PC-3 (cell line): ENCODE measurements at regions not wholly inside any gene's neighbourhood (a gene's known extent, or its start where the extent isn't known, plus 50 kb on each side); places are given as distances from the start of the nearest gene placed in this dataset.

Experiments
- EZH2 ChIP-seq: fragments of 300-600 bp; sonication (generic); IDR thresholded peaks from one replicate; pipeline ENCODE4 v1.6.1; 2017; ENCODE audit warnings: antibody characterized with exemption, mild to moderate bottlenecking, low read length; ENCODE audit not compliant: unreplicated experiment
- TF ChIP-seq, protein P1 (sequence below): fragments of 300-600 bp; sonication (generic); conservative IDR thresholded peaks from 2 replicates; pipeline ENCODE4 v1.5.1; 2017; ENCODE audit warnings: antibody characterized with exemption, low read depth, mild to moderate bottlenecking, low read length

DNA sequence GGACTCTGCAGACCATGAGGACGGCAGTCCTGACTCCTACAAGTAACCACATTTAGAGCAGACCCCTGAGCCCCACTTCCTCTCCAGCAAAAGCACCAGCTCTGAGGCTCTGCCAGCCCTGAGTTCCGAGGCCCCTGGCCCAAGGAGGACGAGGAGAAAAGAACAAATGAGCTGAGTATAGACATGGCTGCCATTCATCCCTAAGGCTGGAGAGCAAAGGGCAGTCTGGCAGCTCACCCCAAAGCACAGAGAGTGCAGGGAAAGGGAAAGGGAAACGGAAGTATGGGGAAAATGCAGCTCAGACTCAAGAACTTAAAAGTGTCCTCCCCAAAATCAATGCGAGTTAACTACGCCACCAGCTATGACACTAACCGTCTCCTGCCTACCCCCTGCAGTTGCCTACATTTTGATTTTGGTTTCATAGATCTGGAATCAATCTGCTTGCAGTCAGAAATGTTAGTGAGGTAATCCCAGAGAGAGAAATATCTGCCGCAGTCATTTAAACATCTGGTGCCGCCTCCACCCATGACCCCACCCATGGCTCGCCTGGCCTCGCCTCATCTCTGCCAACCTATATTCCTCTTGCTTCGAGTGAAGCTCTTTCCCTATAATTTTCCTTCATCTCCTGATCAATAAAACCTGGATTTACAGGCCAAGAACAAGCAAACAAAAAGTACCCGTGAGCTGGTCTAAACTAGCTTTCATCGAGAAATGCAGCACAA is 49.6 kb upstream of the AFDN start:
- TF ChIP-seq, protein P1, sequence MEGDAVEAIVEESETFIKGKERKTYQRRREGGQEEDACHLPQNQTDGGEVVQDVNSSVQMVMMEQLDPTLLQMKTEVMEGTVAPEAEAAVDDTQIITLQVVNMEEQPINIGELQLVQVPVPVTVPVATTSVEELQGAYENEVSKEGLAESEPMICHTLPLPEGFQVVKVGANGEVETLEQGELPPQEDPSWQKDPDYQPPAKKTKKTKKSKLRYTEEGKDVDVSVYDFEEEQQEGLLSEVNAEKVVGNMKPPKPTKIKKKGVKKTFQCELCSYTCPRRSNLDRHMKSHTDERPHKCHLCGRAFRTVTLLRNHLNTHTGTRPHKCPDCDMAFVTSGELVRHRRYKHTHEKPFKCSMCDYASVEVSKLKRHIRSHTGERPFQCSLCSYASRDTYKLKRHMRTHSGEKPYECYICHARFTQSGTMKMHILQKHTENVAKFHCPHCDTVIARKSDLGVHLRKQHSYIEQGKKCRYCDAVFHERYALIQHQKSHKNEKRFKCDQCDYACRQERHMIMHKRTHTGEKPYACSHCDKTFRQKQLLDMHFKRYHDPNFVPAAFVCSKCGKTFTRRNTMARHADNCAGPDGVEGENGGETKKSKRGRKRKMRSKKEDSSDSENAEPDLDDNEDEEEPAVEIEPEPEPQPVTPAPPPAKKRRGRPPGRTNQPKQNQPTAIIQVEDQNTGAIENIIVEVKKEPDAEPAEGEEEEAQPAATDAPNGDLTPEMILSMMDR = no peak
- TF ChIP-seq EZH2 = no peak
